ENCODE measurements at regions not wholly inside any gene's neighbourhood (a gene's known extent, or its start where the extent isn't known, plus 50 kb on each side); places are given as distances from the start of the nearest gene placed in this dataset.

DNA sequence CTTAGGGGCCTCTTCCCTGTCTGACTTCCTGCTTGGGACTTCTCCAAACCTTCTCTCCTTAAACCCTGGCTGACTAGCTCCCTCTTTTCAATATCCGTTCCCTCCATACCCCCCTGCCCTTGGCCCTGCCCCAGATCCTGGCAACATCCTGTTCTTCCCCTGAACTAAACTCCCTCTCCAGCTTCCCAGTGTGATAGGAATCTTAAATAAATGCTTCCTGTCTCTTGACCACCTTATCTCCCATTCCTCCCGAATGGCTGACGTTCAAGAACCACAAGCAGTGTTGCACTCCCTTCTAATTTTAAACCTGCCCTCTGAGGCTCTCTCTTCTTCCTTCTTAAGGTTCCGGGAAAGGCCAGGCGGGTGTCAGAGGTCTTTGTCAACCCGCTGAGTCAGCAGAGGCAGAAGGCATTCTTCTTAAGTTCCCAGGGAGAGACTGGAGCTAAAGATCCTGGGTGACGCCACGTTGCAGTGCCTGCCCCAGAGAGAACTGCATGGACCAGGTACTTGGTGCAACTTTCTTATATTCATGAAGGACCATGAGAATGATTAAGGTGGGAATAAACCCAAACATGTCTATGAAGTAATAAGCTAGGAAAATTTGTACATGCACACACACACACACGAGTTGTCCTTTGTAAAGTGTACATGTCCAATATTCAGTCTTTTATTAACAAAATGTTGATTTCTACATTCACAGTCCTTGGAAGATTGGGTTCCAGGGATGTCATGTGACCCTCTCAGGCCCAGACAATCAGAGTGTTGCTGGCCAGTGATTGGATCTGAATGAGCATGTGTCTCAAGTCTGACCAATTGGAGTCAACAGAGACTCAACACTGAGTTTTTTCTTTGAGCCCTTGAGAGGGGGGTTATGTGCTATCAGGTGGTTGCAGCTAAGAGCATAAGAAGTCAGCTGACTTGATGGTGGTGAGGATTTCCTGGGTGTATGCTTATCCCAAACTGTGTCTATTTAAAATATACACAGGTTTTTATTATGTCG lies 420.2 kb upstream of the TBX3 start:
- TF ChIP-seq, protein P1, sequence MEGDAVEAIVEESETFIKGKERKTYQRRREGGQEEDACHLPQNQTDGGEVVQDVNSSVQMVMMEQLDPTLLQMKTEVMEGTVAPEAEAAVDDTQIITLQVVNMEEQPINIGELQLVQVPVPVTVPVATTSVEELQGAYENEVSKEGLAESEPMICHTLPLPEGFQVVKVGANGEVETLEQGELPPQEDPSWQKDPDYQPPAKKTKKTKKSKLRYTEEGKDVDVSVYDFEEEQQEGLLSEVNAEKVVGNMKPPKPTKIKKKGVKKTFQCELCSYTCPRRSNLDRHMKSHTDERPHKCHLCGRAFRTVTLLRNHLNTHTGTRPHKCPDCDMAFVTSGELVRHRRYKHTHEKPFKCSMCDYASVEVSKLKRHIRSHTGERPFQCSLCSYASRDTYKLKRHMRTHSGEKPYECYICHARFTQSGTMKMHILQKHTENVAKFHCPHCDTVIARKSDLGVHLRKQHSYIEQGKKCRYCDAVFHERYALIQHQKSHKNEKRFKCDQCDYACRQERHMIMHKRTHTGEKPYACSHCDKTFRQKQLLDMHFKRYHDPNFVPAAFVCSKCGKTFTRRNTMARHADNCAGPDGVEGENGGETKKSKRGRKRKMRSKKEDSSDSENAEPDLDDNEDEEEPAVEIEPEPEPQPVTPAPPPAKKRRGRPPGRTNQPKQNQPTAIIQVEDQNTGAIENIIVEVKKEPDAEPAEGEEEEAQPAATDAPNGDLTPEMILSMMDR (IDR thresholded peaks at IDR 0.05; ENCODE audit: control insufficient read depth, insufficient read depth, low read depth, low read length, missing control alignments), result no peak
- no peak overlapping the region for H3K4me3 ChIP-seq (ENCODE audit: control insufficient read depth, low read depth, low read length)
- DNase-seq (ENCODE audit: low read depth), result no peak

DNA sequence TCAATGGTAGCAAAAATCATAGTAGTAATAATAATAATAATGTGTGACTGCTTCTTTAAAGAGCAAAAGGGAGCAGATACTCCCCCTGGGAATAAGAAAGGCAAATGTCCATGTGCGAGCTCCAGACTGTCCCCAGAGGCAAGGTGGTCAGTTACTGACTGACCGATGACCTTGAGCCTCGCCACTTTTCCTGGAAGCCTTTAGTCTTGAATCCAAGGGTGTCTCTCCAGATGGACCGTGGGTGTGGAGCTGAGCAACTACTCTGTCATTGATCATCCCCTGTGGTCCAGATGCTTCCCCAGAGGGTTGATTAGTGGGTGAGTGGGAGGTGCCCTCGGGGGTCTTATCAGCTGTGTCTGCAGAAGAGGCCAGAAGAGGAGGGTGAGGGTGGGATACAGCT lies 418.5 kb upstream of the TBX3 start:
- DNase-seq (ENCODE audit: low read depth), result no peak
- TF ChIP-seq, protein P1 (IDR thresholded peaks at IDR 0.05; ENCODE audit: control insufficient read depth, insufficient read depth, low read depth, low read length, missing control alignments), result no peak
- H3K4me3 ChIP-seq (ENCODE audit: control insufficient read depth, low read depth, low read length), result no peak overlapping the region

DNA sequence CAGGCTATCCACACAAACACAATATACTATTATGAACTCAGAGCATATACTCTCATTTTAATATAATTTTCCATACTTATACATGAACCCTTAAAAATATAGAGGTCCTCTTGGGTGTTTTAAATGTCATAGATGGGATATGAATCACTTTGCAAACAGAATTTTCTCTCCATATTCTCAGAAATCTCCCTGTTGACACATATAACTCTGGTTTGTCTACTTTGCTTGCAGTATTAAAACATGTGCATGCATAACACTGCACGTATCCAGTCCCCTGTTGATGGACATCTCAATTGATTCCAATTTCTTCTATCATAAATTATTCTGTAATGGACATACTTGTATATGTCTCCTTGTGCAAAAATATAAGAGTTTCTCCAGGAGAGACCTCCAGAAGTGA lies 417.5 kb upstream of the TBX3 start:
- TF ChIP-seq, protein P1 (IDR thresholded peaks at IDR 0.05; ENCODE audit: control insufficient read depth, insufficient read depth, low read depth, low read length, missing control alignments), result no peak
- DNase-seq (ENCODE audit: low read depth), result no peak
- no peak overlapping the region for H3K4me3 ChIP-seq (ENCODE audit: control insufficient read depth, low read depth, low read length)

DNA sequence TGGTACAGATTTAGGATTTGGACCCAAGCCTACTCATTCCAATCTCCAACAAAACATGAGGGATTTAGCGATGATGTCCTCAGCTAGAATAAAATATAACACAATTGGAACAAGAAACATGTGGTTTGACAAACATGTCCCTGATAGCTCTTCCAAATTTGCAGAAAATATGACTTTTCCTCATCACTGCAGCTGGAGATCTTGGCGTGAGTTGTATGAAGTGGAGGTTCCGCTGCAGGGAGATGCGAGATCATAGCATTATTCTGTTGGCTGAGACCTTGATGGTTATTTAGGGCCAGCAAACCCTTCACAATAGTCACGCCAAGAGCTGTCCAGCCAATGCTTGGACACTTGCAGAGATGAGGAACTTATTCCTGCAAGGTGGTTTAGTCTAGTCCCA lies 413.4 kb upstream of the TBX3 start:
- no peak for DNase-seq (ENCODE audit: low read depth)
- TF ChIP-seq, protein P1 (IDR thresholded peaks at IDR 0.05; ENCODE audit: control insufficient read depth, insufficient read depth, low read depth, low read length, missing control alignments), result no peak
- no peak overlapping the region for H3K4me3 ChIP-seq (ENCODE audit: control insufficient read depth, low read depth, low read length)

DNA sequence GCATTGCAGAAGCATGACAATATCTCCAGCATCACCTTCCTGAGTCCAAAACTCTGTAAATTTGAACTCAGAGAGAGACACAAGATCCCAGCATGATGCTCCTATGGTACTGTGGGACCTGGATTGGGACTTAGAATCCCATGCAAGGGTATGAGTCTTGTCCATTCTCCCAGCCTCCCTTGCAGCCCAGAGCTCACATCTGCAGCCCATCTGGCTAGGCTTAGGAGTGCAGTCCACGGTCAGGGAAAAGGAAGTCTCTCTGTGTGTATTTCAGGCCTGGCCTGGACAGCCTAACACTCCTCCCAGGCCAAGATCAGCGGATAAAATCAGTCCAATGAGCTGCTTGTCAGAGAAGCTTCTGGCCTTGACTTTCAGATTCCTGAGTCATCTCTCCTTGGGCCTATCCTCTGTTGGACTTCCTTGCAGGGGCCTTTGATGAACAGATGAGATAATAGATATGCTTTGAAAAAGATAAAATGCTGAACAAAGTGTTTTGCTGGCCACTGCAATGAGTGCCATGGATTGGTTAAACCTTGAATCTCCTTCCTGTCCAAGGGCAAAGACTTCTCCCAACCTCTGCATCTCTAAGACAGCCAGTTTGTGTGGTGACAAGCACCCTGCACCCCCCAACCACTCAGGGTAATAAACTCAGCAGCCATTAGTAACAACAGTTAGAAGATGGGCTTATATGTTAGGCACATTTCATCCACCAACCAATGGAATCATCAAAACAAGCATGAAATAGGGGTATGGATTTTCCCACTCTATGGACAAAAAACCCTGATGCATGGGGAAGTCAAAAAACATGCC lies 412.8 kb upstream of the TBX3 start:
- H3K4me3 ChIP-seq (ENCODE audit: control insufficient read depth, low read depth, low read length), result no peak overlapping the region
- TF ChIP-seq, protein P1 (IDR thresholded peaks at IDR 0.05; ENCODE audit: control insufficient read depth, insufficient read depth, low read depth, low read length, missing control alignments), result no peak
- DNase-seq (ENCODE audit: low read depth), result peak; percentile 20

DNA sequence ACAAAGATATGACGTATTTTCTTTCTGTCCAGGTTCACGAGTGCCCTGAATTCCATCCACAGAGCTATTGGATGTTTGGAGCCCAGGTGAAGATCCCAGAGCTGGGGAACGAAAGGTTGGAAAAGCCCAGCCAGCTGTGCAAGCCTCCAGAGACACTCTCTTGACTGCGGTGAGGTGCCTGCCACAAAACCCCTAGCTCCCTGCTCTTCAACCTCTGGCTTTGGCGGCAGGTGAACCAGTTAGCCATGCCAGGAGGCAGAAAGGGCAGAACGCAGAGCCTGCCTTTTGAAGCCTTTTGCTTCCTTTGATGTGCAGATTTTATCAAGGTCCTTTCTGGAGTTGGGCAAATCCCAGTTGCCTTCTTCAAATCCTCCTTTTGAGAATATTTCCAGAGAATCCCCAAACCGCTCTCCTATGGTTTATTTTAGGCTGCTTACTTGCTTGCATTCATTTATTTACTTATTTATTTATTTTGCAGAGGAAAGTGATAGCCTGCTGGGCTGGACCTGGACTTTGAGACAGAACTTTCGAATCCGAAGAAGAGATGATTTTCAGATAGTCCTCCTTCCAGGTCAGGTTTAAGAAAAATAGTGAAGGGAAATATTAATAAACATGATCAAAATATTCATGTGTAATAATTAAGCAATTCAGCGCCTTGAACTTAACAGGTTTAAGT lies 411.2 kb upstream of the TBX3 start:
- TF ChIP-seq, protein P1 (IDR thresholded peaks at IDR 0.05; ENCODE audit: control insufficient read depth, insufficient read depth, low read depth, low read length, missing control alignments), result no peak
- H3K4me3 ChIP-seq (ENCODE audit: control insufficient read depth, low read depth, low read length), result no peak overlapping the region
- no peak for DNase-seq (ENCODE audit: low read depth)
